ENCODE measurements at regions not wholly inside any gene's neighbourhood (a gene's known extent, or its start where the extent isn't known, plus 50 kb on each side); places are given as distances from the start of the nearest gene placed in this dataset.

DNA sequence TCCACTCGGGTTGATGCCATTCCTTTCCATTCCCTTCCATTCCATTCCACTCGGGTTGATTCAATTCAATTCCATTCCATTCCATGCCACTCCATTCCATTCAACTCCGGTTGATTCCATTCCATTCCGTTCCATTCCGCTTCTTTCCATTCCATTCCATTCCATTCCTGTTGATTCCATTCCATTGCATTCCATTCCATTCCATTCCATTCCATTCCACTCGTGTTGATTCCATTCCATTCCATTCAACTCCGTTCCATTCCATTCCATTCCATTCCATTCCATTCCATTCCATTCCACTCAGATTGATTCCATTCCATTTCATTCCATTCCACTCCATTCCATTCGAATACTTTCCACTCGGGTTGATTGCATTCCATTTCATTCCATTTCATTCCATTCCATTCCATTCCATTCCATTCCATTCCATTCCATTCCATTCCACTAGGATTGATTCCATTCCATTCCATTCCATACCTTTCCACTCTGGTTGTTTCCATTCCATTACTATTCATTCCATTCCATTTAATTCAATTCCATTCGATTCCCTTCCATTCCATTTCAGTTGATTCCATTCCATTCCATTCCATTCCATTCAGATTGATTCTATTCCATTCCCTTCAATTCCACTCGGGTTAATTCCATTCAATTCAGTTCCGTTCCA is 1141.8 kb downstream of the RPIA start:
- TF ChIP-seq, protein P1, sequence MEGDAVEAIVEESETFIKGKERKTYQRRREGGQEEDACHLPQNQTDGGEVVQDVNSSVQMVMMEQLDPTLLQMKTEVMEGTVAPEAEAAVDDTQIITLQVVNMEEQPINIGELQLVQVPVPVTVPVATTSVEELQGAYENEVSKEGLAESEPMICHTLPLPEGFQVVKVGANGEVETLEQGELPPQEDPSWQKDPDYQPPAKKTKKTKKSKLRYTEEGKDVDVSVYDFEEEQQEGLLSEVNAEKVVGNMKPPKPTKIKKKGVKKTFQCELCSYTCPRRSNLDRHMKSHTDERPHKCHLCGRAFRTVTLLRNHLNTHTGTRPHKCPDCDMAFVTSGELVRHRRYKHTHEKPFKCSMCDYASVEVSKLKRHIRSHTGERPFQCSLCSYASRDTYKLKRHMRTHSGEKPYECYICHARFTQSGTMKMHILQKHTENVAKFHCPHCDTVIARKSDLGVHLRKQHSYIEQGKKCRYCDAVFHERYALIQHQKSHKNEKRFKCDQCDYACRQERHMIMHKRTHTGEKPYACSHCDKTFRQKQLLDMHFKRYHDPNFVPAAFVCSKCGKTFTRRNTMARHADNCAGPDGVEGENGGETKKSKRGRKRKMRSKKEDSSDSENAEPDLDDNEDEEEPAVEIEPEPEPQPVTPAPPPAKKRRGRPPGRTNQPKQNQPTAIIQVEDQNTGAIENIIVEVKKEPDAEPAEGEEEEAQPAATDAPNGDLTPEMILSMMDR (IDR thresholded peaks at IDR 0.05) = no peak
- TF ChIP-seq POLR2A (IDR thresholded peaks at IDR 0.05) = no peak

All from adrenal gland (tissue), 5 donors.